ENCODE measurements at regions not wholly inside any gene's neighbourhood (a gene's known extent, or its start where the extent isn't known, plus 50 kb on each side); places are given as distances from the start of the nearest gene placed in this dataset.
"Not testable (repeated sequence)": the region's sequence is repeated elsewhere in the genome, so short reads cannot be mapped to it uniquely, and the experiment has no call there.

GRCh38 chr1:25020851-25021590 is 90.9 kb upstream of the RUNX3 start:
- DNase-seq, result no peak

GRCh38 chr1:25020173-25020845 is 90.2 kb upstream of the RUNX3 start:
- no peak for DNase-seq

- DNase-seq, result no peak
These were observed 89.5 kb upstream of the RUNX3 start for GRCh38 chr1:25019337-25020172.

GRCh38 chr1:25018943-25019336 is 88.9 kb upstream of the RUNX3 start:
- no peak for DNase-seq

- DNase-seq, result no peak
These were observed 88.1 kb upstream of the RUNX3 start for GRCh38 chr1:25018110-25018735.

- no peak for DNase-seq
These were observed 87.5 kb upstream of the RUNX3 start for GRCh38 chr1:25017436-25018109.

GRCh38 chr1:25012966-25013962 is 83.2 kb upstream of the RUNX3 start:
- no peak for DNase-seq

GRCh38 chr1:25011943-25012638 is 82.0 kb upstream of the RUNX3 start:
- peak; percentile 61 for DNase-seq

GRCh38 chr1:25011275-25011674 is 81.2 kb upstream of the RUNX3 start:
- DNase-seq, result no peak

GRCh38 chr1:25009671-25010262 is 79.7 kb upstream of the RUNX3 start:
- no peak for DNase-seq

- no peak for DNase-seq
These were observed 78.1 kb upstream of the RUNX3 start for GRCh38 chr1:25008192-25008485.

GRCh38 chr1:25007390-25008191 is 77.5 kb upstream of the RUNX3 start:
- not testable (repeated sequence) for DNase-seq

- no peak for DNase-seq
These were observed 76.7 kb upstream of the RUNX3 start for GRCh38 chr1:25006770-25007169.

GRCh38 chr1:25004355-25004754 is 74.3 kb upstream of the RUNX3 start:
- DNase-seq, result no peak

- DNase-seq, result no peak
These were observed 73.5 kb upstream of the RUNX3 start for GRCh38 chr1:25003457-25004190.

GRCh38 chr1:25003000-25003399 is 72.9 kb upstream of the RUNX3 start:
- no peak for DNase-seq

- DNase-seq, result no peak
These were observed 71.2 kb upstream of the RUNX3 start for GRCh38 chr1:25001125-25001915.

- no peak for DNase-seq
These were observed 69.8 kb upstream of the RUNX3 start for GRCh38 chr1:24999906-25000305.

Measured in DMS153 (cell line).